HepG2 (cell line): ENCODE measurements at regions not wholly inside any gene's neighbourhood (a gene's known extent, or its start where the extent isn't known, plus 50 kb on each side); places are given as distances from the start of the nearest gene placed in this dataset.

Experiments used
- ATAC-seq: fragments of 200-7000 bp; cut with Tn5 transposase; 3 replicates; pipeline ENCODE4 v1.9.1; 2020; ENCODE audit warnings: mild to moderate bottlenecking, moderate library complexity
- BruUV-seq: library from RNA; stranded (reverse); fragments of 400-500 nt; replicated peaks from 2 replicates; lab custom pipeline; 2021; lab: Mats Ljungman, UMichigan
- CTCF ChIA-PET: fragments of 300-600 bp; formaldehyde crosslinking; extraction: SDS; loops from one replicate; lab custom pipeline; 2021; ENCODE audit warnings: low total read pairs, inconsistent platforms, low intra/inter-chr PET ratio; lab: Yijun Ruan, JAX
- POLR2A ChIA-PET: fragments of 350-600 bp; sonication (Branson Sonifier 250); formaldehyde crosslinking; loops from one replicate; lab custom pipeline; 2020; ENCODE audit warnings: antibody characterized with exemption, inconsistent platforms; lab: Yijun Ruan, JAX
- DNase-seq: peaks from one replicate; pipeline ENCODE4 v3.0.0-alpha.2; 2015; ENCODE audit warnings: low spot score
- FAIRE-seq: peaks from 3 replicates; lab custom pipeline; 2011; peaks lifted over from hg19 to GRCh38; lab: Jason Lieb, UNC
- H2AFZ ChIP-seq: one replicate; pipeline ENCODE4 v1.6.1; 2011; ENCODE audit warnings: low read length, inconsistent platforms
- H3K27ac ChIP-seq: fragments of 300-600 bp; 3 replicates; pipeline ENCODE4 v1.8.0; 2011; ENCODE audit warnings: mixed run types, mild to moderate bottlenecking, mixed read lengths, low read length, inconsistent platforms; ENCODE audit not compliant: insufficient read depth; ENCODE audit errors: extremely low read length
- H3K27me3 ChIP-seq, 2 experiments: fragments of 200-600 bp in 1 of 2; 2 replicates in 1 of 2; 3 replicates in 1 of 2; pipeline versions ENCODE4 v1.6.0 to v1.8.0; 2011; ENCODE audit warnings: low read length in 2 of 2, mild to moderate bottlenecking in 2 of 2, moderate library complexity in 2 of 2, inconsistent platforms in 1 of 2; ENCODE audit not compliant: insufficient read depth in 2 of 2, control insufficient read depth in 1 of 2
- H3K36me3 ChIP-seq, 2 experiments: fragments of 200-600 bp in 1 of 2; replicated peaks in 1 of 2; 2 replicates in 1 of 2; 3 replicates in 1 of 2; pipeline versions ENCODE4 v1.5.1 to v1.8.0; 2011; ENCODE audit warnings: low read length in 2 of 2, inconsistent platforms in 1 of 2; ENCODE audit not compliant: insufficient read depth in 2 of 2, control insufficient read depth in 1 of 2
- H3K4me1 ChIP-seq: 2 replicates; pipeline ENCODE4 v1.5.1; 2012; ENCODE audit warnings: low read length, inconsistent platforms; ENCODE audit not compliant: insufficient read depth
- H3K4me2 ChIP-seq: 2 replicates; pipeline ENCODE4 v1.6.0; 2011; ENCODE audit warnings: low read depth, low read length, inconsistent platforms
- H3K4me3 ChIP-seq, 3 experiments: fragments of 200-600 bp in 1 of 3; sonication (generic), shearing (Covaris generic) in 1 of 3; replicated peaks in 1 of 3; 2 replicates each; pipeline ENCODE4 v1.5.1; 2011 to 2016; ENCODE audit warnings: low read length in 3 of 3, inconsistent platforms in 2 of 3, low read depth in 2 of 3, mild to moderate bottlenecking in 2 of 3, control low read depth in 1 of 3, mixed read lengths in 1 of 3; ENCODE audit not compliant: insufficient read depth in 1 of 3
- H3K79me2 ChIP-seq: one replicate; pipeline ENCODE4 v1.6.1; 2011; ENCODE audit warnings: low read length, inconsistent platforms; ENCODE audit not compliant: insufficient read depth
- H3K9ac ChIP-seq: 2 replicates; pipeline ENCODE4 v1.6.0; 2011; ENCODE audit warnings: mild to moderate bottlenecking, low read depth, low read length, inconsistent platforms; ENCODE audit not compliant: insufficient read depth
- H3K9me3 ChIP-seq: 2 replicates; pipeline ENCODE4 v1.5.1; 2012; ENCODE audit warnings: mild to moderate bottlenecking, low read length
- H4K20me1 ChIP-seq: 2 replicates; pipeline ENCODE4 v1.6.0; 2011; ENCODE audit warnings: inconsistent platforms, mild to moderate bottlenecking, low read length, moderate library complexity; ENCODE audit not compliant: insufficient read depth
- ATAD3A ChIP-seq: sonication (generic); formaldehyde crosslinking; IDR thresholded peaks from 2 replicates; pipeline ENCODE4 v1.4.0; 2020; ENCODE audit warnings: missing genetic modification reagents
- DMAP1 ChIP-seq: IDR thresholded peaks from 2 replicates; pipeline ENCODE4 v1.6.1; 2016
- FOSL2 ChIP-seq: sonication (generic); formaldehyde crosslinking; IDR thresholded peaks from 2 replicates; pipeline ENCODE4 v1.4.0; 2020; ENCODE audit warnings: missing genetic modification reagents
- FOXK1 ChIP-seq: sonication (generic); formaldehyde crosslinking; IDR thresholded peaks from 2 replicates; pipeline ENCODE4 v1.4.0; 2020; ENCODE audit warnings: low read depth, missing genetic modification reagents, borderline replicate concordance
- HNRNPL ChIP-seq: fragments of 200-400 bp; formaldehyde crosslinking; IDR thresholded peaks from 2 replicates; pipeline ENCODE4 v1.6.1; 2017; ENCODE audit warnings: mild to moderate bottlenecking, low read depth, low read length
- KDM4B ChIP-seq: sonication (generic); formaldehyde crosslinking; IDR thresholded peaks from 2 replicates; pipeline ENCODE4 v1.4.0; 2020; ENCODE audit warnings: missing genetic modification reagents
- KLF9 ChIP-seq: IDR thresholded peaks from 2 replicates; pipeline ENCODE4 v1.6.1; 2016; ENCODE audit warnings: low read depth
- PRMT3 ChIP-seq: sonication (generic); formaldehyde crosslinking; IDR thresholded peaks from 2 replicates; pipeline ENCODE4 v1.8.1; 2022; ENCODE audit warnings: low read depth, mild to moderate bottlenecking, moderate library complexity, missing genetic modification reagents, borderline replicate concordance
- RXRA ChIP-seq: sonication (generic); formaldehyde crosslinking; IDR thresholded peaks from 2 replicates; pipeline ENCODE4 v1.5.1; 2020; ENCODE audit warnings: missing genetic modification reagents
- SCMH1 ChIP-seq: sonication (generic); formaldehyde crosslinking; IDR thresholded peaks from 2 replicates; pipeline ENCODE4 v1.9.0; 2021; ENCODE audit warnings: missing genetic modification reagents, mild to moderate bottlenecking, borderline replicate concordance
- SNAPC4 ChIP-seq: sonication (generic); formaldehyde crosslinking; IDR thresholded peaks from 2 replicates; pipeline ENCODE4 v1.4.0; 2020; ENCODE audit warnings: mild to moderate bottlenecking, missing genetic modification reagents
- SOX6 ChIP-seq, 2 experiments: fragments of 450-650 bp in 1 of 2; sonication (generic) in 1 of 2; formaldehyde crosslinking in 1 of 2; IDR thresholded peaks; 2 replicates each; pipeline versions ENCODE4 v1.4.0 to v1.6.1; 2017 to 2020; ENCODE audit warnings: antibody characterized with exemption in 1 of 2, mild to moderate bottlenecking in 1 of 2, missing genetic modification reagents in 1 of 2
- THAP7 ChIP-seq: sonication (generic); formaldehyde crosslinking; IDR thresholded peaks from 2 replicates; pipeline ENCODE4 v1.8.1; 2023; ENCODE audit warnings: mild to moderate bottlenecking, missing genetic modification reagents
- ZNF205 ChIP-seq: IDR thresholded peaks from 2 replicates; pipeline ENCODE4 v1.6.1; 2018; ENCODE audit warnings: missing biosample characterization, missing genetic modification reagents
- ZNF512 ChIP-seq: sonication (generic); formaldehyde crosslinking; IDR thresholded peaks from 2 replicates; pipeline ENCODE4 v1.4.0; 2020; ENCODE audit warnings: mild to moderate bottlenecking, missing genetic modification reagents
- ZNF563 ChIP-seq: sonication (generic); formaldehyde crosslinking; IDR thresholded peaks from 2 replicates; pipeline ENCODE4 v1.8.0; 2022; ENCODE audit warnings: mild to moderate bottlenecking, moderate library complexity, missing genetic modification reagents
- ZNF891 ChIP-seq: sonication (generic); formaldehyde crosslinking; IDR thresholded peaks from 2 replicates; pipeline ENCODE4 v1.5.0; 2020; ENCODE audit warnings: mild to moderate bottlenecking, missing genetic modification reagents
- WGBS: methylation state at CpG from one replicate; pipeline ENCODE4 v1.1.6; 2017; ENCODE audit warnings: low lambda C conversion rate; 5-methylcytosine and 5-hydroxymethylcytosine counted together
- in situ Hi-C: cut with HindIII; loops from 2 replicates; pipeline ENCODE4 v1.10.0; 2017; ENCODE audit warnings: low pct_unique_long_range_greater_than_20kb; ENCODE audit not compliant: extremely low pct_ligation_motif_present
- intact Hi-C: fragments of 100-400 bp; cut with micrococcal nuclease; formaldehyde crosslinking; loops from one replicate; pipeline ENCODE4 v1.10.0; 2022; ENCODE audit not compliant: unreplicated experiment

GRCh38 chr1:72635719-72636118 is 353.4 kb upstream of the NEGR1 start:
- no peak overlapping the region for H3K4me3 ChIP-seq
- WGBS, result 58% methylated on average over 5 of the region's 5 CpGs
- no peak overlapping the region for H3K27ac ChIP-seq
- no peak overlapping the region for H2AFZ ChIP-seq
- no peaks in the 10 kb centered on the region for H3K27me3 ChIP-seq
- TF ChIP-seq SOX6 (IDR thresholded peaks at IDR 0.05), result no peak
- no peak for TF ChIP-seq SOX6 (CRISPR knock-in tag; IDR thresholded peaks at IDR 0.05)
- no peak for TF ChIP-seq SCMH1 (CRISPR knock-in tag)
- TF ChIP-seq RXRA (CRISPR knock-in tag), result no peak
- TF ChIP-seq FOSL2 (CRISPR knock-in tag), result no peak
- TF ChIP-seq KDM4B (CRISPR knock-in tag), result no peak
- no peak for TF ChIP-seq DMAP1 (CRISPR knock-in tag)
- TF ChIP-seq ZNF205, result no peak
- TF ChIP-seq SNAPC4 (CRISPR knock-in tag), result no peak
- TF ChIP-seq ZNF512 (CRISPR knock-in tag), result no peak
- TF ChIP-seq FOXK1 (CRISPR knock-in tag), result no peak
- TF ChIP-seq HNRNPL, result no peak
- TF ChIP-seq THAP7 (CRISPR knock-in tag), result no peak
- no peak for TF ChIP-seq PRMT3 (CRISPR knock-in tag)
- no peak for TF ChIP-seq ZNF563
- TF ChIP-seq KLF9 (CRISPR knock-in tag), result no peak
- no peak for TF ChIP-seq ZNF891 (CRISPR knock-in tag)
- TF ChIP-seq ATAD3A (CRISPR knock-in tag), result no peak
- H3K4me1 ChIP-seq, result no peaks in the 10 kb centered on the region
- ATAC-seq (no peak), FAIRE-seq (no peak), DNase-seq (no peak)
- no peaks in the 10 kb centered on the region for H3K79me2 ChIP-seq
- ChIA-PET POLR2A (no interaction called here), CTCF (no interaction called here)
- no peak overlapping the region for H3K4me2 ChIP-seq
- in situ Hi-C loops, result no loop called here
- no peaks in the 10 kb centered on the region for H4K20me1 ChIP-seq
- no peaks in the 10 kb centered on the region for H3K36me3 ChIP-seq
- H3K9me3 ChIP-seq, result peaks cover 8% of the 10 kb centered on the region; the same call in 1 of the 2 replicates
- no peak overlapping the region for H3K9ac ChIP-seq
- intact Hi-C loops, result no loop called here
- BruUV-seq, result no TSS peak
